HUES64 (cell line): ENCODE measurements at regions not wholly inside any gene's neighbourhood (a gene's known extent, or its start where the extent isn't known, plus 50 kb on each side); places are given as distances from the start of the nearest gene placed in this dataset.

Experiments used
- H3K27ac ChIP-seq: 2 replicates; pipeline ENCODE4 v1.7.0; 2013; ENCODE audit warnings: low read depth, low read length, inconsistent platforms
- H3K27me3 ChIP-seq: 2 replicates; pipeline ENCODE4 v1.6.1; 2013; ENCODE audit warnings: mild to moderate bottlenecking, low read length; ENCODE audit not compliant: insufficient read depth
- H3K36me3 ChIP-seq: 2 replicates; pipeline ENCODE4 v1.6.1; 2013; ENCODE audit warnings: mild to moderate bottlenecking, low read length; ENCODE audit not compliant: insufficient read depth
- H3K4me1 ChIP-seq: 2 replicates; pipeline ENCODE4 v1.6.1; 2013; ENCODE audit warnings: mild to moderate bottlenecking, low read length, moderate library complexity; ENCODE audit not compliant: insufficient read depth
- H3K4me3 ChIP-seq: 2 replicates; pipeline ENCODE4 v1.5.1; 2013; ENCODE audit warnings: mild to moderate bottlenecking, low read length, moderate library complexity
- H3K9ac ChIP-seq: 2 replicates; pipeline ENCODE4 v1.6.1; 2013; ENCODE audit warnings: mild to moderate bottlenecking, low read depth, low read length
- H3K9me3 ChIP-seq: 2 replicates; pipeline ENCODE4 v1.6.1; 2013; ENCODE audit warnings: low read depth, low read length; ENCODE audit not compliant: insufficient read depth
- WGBS: fragments of 150-250, 120-280 bp; methylation state at CpG from one replicate; pipeline ENCODE4 v1.1.7; 2013; ENCODE audit warnings: missing lambda C conversion rate; 5-methylcytosine and 5-hydroxymethylcytosine counted together

- no peak overlapping the region for H3K27ac ChIP-seq
These were observed 143.1 kb downstream of the CEP57L1 start for GRCh38 chr6:109238396-109238795.

GRCh38 chr6:109237986-109238329, 142.7 kb downstream of the CEP57L1 start:
- 95% methylated on average over 10 of the region's 11 CpGs for WGBS
- H3K27ac ChIP-seq = no peak overlapping the region
- no peaks in the 10 kb centered on the region for H3K9me3 ChIP-seq
- H3K4me3 ChIP-seq = no peak overlapping the region
- no peaks in the 10 kb centered on the region for H3K27me3 ChIP-seq
- H3K9ac ChIP-seq = no peak overlapping the region
- H3K36me3 ChIP-seq = no peaks in the 10 kb centered on the region
- peaks cover 3% of the 10 kb centered on the region; the same call in 1 of the 2 replicates for H3K4me1 ChIP-seq

More at GRCh38 chr6:109238396-109238795, 143.1 kb downstream of the CEP57L1 start:
- Histone ChIP-seq H3K27me3 (no peaks in the 10 kb centered on the region), H3K9me3 (no peaks in the 10 kb centered on the region), H3K4me1 (peaks cover 3% of the 10 kb centered on the region; the same call in 1 of the 2 replicates), H3K4me3 (no peak overlapping the region), H3K9ac (no peak overlapping the region), H3K36me3 (no peaks in the 10 kb centered on the region)
- 97% methylated on average over 3 of the region's 3 CpGs for WGBS

- H3K27me3 ChIP-seq = no peaks in the 10 kb centered on the region
- no peak overlapping the region for H3K27ac ChIP-seq
- no peaks in the 10 kb centered on the region for H3K36me3 ChIP-seq
- H3K9ac ChIP-seq = no peak overlapping the region
- 95% methylated on average over 12 of the region's 12 CpGs for WGBS
- H3K4me3 ChIP-seq = no peak overlapping the region
- no peaks in the 10 kb centered on the region for H3K9me3 ChIP-seq
- peaks cover 3% of the 10 kb centered on the region; the same call in 1 of the 2 replicates for H3K4me1 ChIP-seq
These were observed 142.0 kb downstream of the CEP57L1 start for GRCh38 chr6:109237077-109237985.

DNA sequence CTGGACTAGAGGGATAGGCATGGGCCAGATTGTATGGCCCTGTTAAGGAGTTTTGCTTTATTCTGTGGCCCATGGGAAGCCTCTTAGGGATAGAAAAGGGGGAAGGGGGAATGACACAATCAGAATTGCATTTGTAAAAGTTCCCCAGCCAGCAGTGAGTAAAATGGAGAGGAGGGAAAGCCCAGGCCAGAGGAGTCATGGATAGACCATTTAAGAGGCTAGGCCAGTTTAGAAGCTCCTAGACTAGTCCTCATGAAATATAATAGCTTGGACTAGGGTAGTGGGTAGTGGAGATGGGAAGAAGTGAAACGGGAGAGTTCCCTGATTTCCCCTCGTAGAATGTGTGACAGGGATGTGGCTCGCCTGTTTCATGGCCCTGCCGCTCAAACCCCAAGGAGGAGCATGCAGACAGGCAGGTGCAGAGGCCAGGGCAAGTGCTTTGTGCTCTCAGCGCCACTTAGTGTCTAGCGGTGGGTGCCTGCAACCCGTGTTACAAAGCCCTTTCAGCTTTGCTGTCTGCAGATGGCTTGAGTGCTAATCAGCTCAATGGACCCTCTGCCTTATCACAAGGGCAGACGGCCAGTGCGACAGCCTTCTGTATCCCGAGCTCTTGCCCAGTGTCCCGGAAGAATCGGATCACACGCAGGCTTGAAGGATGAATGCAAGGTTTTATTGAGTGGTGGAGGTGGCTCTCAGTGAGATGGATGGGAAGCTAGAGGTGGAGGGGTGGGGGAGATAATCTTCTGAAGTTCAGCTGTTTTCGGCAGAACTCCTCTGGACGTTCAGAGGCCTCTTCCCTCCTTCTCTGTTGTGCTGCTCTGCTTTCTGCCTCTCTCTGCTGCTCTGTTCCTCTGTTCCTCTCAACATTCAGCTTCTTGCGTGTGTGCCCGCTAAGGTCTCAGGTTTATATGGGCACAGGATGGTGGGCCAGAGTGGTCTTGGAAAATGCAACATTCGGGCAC, 141.1 kb downstream of the CEP57L1 start:
- Histone ChIP-seq H3K9me3 (no peaks in the 10 kb centered on the region), H3K4me1 (peaks cover 3% of the 10 kb centered on the region; the same call in 1 of the 2 replicates), H3K27ac (no peak overlapping the region), H3K36me3 (no peaks in the 10 kb centered on the region), H3K27me3 (no peaks in the 10 kb centered on the region), H3K4me3 (no peak overlapping the region), H3K9ac (no peak overlapping the region)
- WGBS = 53% methylated on average over 18 of the region's 18 CpGs

DNA sequence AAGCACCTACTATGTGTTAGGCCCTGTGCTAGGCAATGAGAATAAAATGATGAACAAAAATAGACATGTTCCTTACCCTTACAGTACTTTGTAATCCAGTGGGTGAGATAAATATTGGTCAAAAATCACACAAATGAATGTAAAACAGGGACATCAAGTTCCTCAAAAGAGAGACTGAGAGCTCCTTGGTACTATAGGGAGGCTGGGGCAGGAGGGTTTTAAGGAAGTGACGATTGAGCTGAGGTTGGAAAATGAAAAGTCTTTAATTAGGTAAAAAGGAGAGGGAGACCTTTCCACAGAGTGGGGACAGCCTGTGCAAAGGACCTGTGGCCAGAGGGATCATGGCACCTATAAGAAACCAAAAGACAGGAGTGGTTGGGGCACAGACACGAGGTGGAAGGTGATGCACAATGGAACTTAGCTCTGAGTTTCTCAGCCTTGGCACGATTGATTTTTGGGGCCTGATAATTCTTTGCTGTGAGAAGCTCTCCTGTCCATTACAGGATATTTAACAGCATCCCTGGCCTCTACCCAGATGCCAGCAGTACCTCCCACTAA, 140.3 kb downstream of the CEP57L1 start:
- H3K27ac ChIP-seq = no peak overlapping the region
- H3K9ac ChIP-seq = no peak overlapping the region
- peaks cover 3% of the 10 kb centered on the region; the same call in 1 of the 2 replicates for H3K4me1 ChIP-seq
- H3K36me3 ChIP-seq = no peaks in the 10 kb centered on the region
- H3K4me3 ChIP-seq = no peak overlapping the region
- H3K9me3 ChIP-seq = no peaks in the 10 kb centered on the region
- 95% methylated on average over 3 of the region's 3 CpGs for WGBS
- H3K27me3 ChIP-seq = no peaks in the 10 kb centered on the region

DNA sequence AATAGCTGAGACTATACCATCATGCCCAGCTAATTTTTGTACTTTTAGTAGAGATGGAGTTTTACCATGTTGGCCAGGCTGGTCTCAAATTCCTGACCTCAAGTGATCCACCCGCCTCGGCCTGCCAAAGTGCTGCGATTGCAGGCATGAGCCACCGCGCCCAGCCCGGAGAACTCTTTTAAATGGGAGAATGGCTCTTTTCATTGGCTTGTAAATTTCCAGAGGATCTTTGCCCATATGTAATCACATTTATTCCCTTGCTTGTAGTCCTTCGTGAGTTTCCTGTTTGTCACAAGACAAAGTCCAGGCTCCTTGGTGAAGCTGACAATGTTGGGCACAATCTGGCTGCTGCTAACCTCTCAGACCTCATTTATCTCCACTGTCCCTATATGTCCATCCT, 135.1 kb downstream of the CEP57L1 start:
- no peak overlapping the region for H3K9ac ChIP-seq
- H3K36me3 ChIP-seq = no peaks in the 10 kb centered on the region
- WGBS = 94% methylated on average over 7 of the region's 7 CpGs

GRCh38 chr6:109229536-109229935, 134.2 kb downstream of the CEP57L1 start:
- Histone ChIP-seq H3K27me3 (no peaks in the 10 kb centered on the region), H3K27ac (no peak overlapping the region), H3K9ac (no peak overlapping the region), H3K9me3 (no peaks in the 10 kb centered on the region), H3K4me1 (no peaks in the 10 kb centered on the region), H3K36me3 (no peaks in the 10 kb centered on the region), H3K4me3 (no peak overlapping the region)
- WGBS = 83% methylated on average over 4 of the region's 4 CpGs

More for the DNA sequence above, 135.1 kb downstream of the CEP57L1 start:
- no peaks in the 10 kb centered on the region for H3K27me3 ChIP-seq
- H3K9me3 ChIP-seq = no peaks in the 10 kb centered on the region
- H3K4me3 ChIP-seq = no peak overlapping the region
- H3K4me1 ChIP-seq = no peaks in the 10 kb centered on the region
- H3K27ac ChIP-seq = no peak overlapping the region

- no peaks in the 10 kb centered on the region for H3K27me3 ChIP-seq
- no peak overlapping the region for H3K9ac ChIP-seq
- no peaks in the 10 kb centered on the region for H3K4me1 ChIP-seq
- H3K27ac ChIP-seq = no peak overlapping the region
- H3K4me3 ChIP-seq = no peak overlapping the region
- no peaks in the 10 kb centered on the region for H3K36me3 ChIP-seq
- no peaks in the 10 kb centered on the region for H3K9me3 ChIP-seq
These were observed 132.3 kb downstream of the CEP57L1 start for GRCh38 chr6:109227646-109228045.

- no peak overlapping the region for H3K9ac ChIP-seq
- H3K27me3 ChIP-seq = no peaks in the 10 kb centered on the region
- H3K27ac ChIP-seq = no peak overlapping the region
- no peaks in the 10 kb centered on the region for H3K36me3 ChIP-seq
- no peaks in the 10 kb centered on the region for H3K9me3 ChIP-seq
- H3K4me1 ChIP-seq = no peaks in the 10 kb centered on the region
- H3K4me3 ChIP-seq = no peak overlapping the region
These were observed 131.0 kb downstream of the CEP57L1 start for GRCh38 chr6:109226353-109226752.

DNA sequence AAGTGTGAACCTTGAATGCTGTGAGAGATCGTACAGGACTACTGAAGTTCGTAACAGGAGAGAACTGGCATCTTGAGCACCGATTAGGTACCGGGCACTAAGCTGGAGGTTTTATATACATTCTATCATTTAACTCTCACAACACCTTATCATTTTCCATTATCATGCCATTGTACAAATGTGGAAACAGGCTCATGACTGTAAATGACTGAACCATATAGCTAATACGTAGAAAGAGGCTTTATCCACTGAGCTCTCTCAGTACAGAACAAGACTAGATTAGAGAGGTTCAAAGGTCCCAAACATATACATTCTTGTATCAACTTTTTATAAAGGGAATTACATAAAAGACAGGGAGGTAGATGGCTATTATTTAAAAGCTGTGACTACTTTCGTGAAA, 130.6 kb downstream of the CEP57L1 start:
- H3K27ac ChIP-seq = no peak overlapping the region
- no peaks in the 10 kb centered on the region for H3K27me3 ChIP-seq
- H3K4me1 ChIP-seq = no peaks in the 10 kb centered on the region
- no peaks in the 10 kb centered on the region for H3K36me3 ChIP-seq
- no peak overlapping the region for H3K9ac ChIP-seq
- H3K9me3 ChIP-seq = no peaks in the 10 kb centered on the region
- no peak overlapping the region for H3K4me3 ChIP-seq
- WGBS = 94% methylated on average over 5 of the region's 6 CpGs

- no peak overlapping the region for H3K9ac ChIP-seq
- H3K4me1 ChIP-seq = no peaks in the 10 kb centered on the region
- WGBS = 89% methylated on average over 1 of the region's 1 CpG
- H3K36me3 ChIP-seq = no peaks in the 10 kb centered on the region
- no peak overlapping the region for H3K27ac ChIP-seq
- no peak overlapping the region for H3K4me3 ChIP-seq
- no peaks in the 10 kb centered on the region for H3K9me3 ChIP-seq
- H3K27me3 ChIP-seq = no peaks in the 10 kb centered on the region
These were observed 129.7 kb downstream of the CEP57L1 start for GRCh38 chr6:109224994-109225393.
